ENCODE measurements at regions not wholly inside any gene's neighbourhood (a gene's known extent, or its start where the extent isn't known, plus 50 kb on each side); places are given as distances from the start of the nearest gene placed in this dataset.

DNA sequence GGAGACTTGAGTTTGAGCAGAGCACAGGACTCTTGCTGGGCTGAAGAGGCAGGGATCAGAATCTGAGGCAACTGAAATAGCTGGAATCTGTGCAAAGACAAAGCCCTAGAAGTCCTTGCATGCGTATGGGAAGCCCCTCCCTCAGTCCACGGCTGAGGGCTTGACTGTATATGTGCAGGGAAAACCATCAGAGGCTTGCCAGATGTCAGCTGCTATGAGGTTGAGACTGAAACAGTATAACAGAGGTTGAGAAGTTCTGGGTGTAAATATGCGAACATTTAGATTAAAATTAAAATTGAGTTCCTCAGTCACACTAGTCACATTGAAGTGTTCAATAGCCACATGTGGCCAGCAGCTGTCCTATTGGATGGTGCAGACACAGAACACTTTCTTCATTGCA is 108.8 kb upstream of the NEDD9 start:
- TF ChIP-seq, protein P1, sequence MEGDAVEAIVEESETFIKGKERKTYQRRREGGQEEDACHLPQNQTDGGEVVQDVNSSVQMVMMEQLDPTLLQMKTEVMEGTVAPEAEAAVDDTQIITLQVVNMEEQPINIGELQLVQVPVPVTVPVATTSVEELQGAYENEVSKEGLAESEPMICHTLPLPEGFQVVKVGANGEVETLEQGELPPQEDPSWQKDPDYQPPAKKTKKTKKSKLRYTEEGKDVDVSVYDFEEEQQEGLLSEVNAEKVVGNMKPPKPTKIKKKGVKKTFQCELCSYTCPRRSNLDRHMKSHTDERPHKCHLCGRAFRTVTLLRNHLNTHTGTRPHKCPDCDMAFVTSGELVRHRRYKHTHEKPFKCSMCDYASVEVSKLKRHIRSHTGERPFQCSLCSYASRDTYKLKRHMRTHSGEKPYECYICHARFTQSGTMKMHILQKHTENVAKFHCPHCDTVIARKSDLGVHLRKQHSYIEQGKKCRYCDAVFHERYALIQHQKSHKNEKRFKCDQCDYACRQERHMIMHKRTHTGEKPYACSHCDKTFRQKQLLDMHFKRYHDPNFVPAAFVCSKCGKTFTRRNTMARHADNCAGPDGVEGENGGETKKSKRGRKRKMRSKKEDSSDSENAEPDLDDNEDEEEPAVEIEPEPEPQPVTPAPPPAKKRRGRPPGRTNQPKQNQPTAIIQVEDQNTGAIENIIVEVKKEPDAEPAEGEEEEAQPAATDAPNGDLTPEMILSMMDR (IDR thresholded peaks at IDR 0.05), result no peak
- TF ChIP-seq RXRA (IDR thresholded peaks at IDR 0.05; ENCODE audit: borderline replicate concordance, low read depth) (no peak), MXI1 (IDR thresholded peaks at IDR 0.05; ENCODE audit: low read depth, low read length) (no peak), NFIC (IDR thresholded peaks at IDR 0.05; ENCODE audit: borderline replicate concordance) (no peak), EZH2phosphoT487 (IDR thresholded peaks at IDR 0.05; ENCODE audit: borderline replicate concordance, low read depth) (no peak), YY1 (IDR thresholded peaks at IDR 0.05; ENCODE audit: low read depth) (no peak), SMC3 (IDR thresholded peaks at IDR 0.05; ENCODE audit: low read depth, low read length) (no peak), RAD21 (IDR thresholded peaks at IDR 0.05; ENCODE audit: low read length) (no peak), POLR2AphosphoS5 (IDR thresholded peaks at IDR 0.05; ENCODE audit: low read depth, low read length) (no peak), JUND (IDR thresholded peaks at IDR 0.05) (no peak)
- TF ChIP-seq, protein P2, sequence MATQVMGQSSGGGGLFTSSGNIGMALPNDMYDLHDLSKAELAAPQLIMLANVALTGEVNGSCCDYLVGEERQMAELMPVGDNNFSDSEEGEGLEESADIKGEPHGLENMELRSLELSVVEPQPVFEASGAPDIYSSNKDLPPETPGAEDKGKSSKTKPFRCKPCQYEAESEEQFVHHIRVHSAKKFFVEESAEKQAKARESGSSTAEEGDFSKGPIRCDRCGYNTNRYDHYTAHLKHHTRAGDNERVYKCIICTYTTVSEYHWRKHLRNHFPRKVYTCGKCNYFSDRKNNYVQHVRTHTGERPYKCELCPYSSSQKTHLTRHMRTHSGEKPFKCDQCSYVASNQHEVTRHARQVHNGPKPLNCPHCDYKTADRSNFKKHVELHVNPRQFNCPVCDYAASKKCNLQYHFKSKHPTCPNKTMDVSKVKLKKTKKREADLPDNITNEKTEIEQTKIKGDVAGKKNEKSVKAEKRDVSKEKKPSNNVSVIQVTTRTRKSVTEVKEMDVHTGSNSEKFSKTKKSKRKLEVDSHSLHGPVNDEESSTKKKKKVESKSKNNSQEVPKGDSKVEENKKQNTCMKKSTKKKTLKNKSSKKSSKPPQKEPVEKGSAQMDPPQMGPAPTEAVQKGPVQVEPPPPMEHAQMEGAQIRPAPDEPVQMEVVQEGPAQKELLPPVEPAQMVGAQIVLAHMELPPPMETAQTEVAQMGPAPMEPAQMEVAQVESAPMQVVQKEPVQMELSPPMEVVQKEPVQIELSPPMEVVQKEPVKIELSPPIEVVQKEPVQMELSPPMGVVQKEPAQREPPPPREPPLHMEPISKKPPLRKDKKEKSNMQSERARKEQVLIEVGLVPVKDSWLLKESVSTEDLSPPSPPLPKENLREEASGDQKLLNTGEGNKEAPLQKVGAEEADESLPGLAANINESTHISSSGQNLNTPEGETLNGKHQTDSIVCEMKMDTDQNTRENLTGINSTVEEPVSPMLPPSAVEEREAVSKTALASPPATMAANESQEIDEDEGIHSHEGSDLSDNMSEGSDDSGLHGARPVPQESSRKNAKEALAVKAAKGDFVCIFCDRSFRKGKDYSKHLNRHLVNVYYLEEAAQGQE (IDR thresholded peaks at IDR 0.05; ENCODE audit: low read depth, low read length), result no peak
- TF ChIP-seq, protein P3, sequence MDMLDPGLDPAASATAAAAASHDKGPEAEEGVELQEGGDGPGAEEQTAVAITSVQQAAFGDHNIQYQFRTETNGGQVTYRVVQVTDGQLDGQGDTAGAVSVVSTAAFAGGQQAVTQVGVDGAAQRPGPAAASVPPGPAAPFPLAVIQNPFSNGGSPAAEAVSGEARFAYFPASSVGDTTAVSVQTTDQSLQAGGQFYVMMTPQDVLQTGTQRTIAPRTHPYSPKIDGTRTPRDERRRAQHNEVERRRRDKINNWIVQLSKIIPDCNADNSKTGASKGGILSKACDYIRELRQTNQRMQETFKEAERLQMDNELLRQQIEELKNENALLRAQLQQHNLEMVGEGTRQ (IDR thresholded peaks at IDR 0.05; ENCODE audit: borderline replicate concordance, low read depth, low read length), result no peak
- TF ChIP-seq, protein P4, sequence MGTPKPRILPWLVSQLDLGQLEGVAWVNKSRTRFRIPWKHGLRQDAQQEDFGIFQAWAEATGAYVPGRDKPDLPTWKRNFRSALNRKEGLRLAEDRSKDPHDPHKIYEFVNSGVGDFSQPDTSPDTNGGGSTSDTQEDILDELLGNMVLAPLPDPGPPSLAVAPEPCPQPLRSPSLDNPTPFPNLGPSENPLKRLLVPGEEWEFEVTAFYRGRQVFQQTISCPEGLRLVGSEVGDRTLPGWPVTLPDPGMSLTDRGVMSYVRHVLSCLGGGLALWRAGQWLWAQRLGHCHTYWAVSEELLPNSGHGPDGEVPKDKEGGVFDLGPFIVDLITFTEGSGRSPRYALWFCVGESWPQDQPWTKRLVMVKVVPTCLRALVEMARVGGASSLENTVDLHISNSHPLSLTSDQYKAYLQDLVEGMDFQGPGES (IDR thresholded peaks at IDR 0.05; ENCODE audit: low read depth, low read length), result no peak
